Endothelial cell (in vitro differentiated cells): ENCODE measurements at regions not wholly inside any gene's neighbourhood (a gene's known extent, or its start where the extent isn't known, plus 50 kb on each side); places are given as distances from the start of the nearest gene placed in this dataset.

ENCODE experiments used
- DNase-seq: peaks from one replicate; pipeline ENCODE4 v3.0.0; 2021; ENCODE audit warnings: low spot score
- H3K27ac Mint-ChIP-seq: one replicate; pipeline ENCODE4 v1.8.0; 2021; ENCODE audit warnings: mixed read lengths, inconsistent platforms; ENCODE audit not compliant: unreplicated experiment
- H3K27me3 Mint-ChIP-seq: one replicate; pipeline ENCODE4 v1.8.0; 2021; ENCODE audit warnings: mild to moderate bottlenecking, moderate library complexity, mixed read lengths, inconsistent platforms; ENCODE audit not compliant: unreplicated experiment
- H3K36me3 Mint-ChIP-seq: one replicate; pipeline ENCODE4 v1.8.0; 2021; ENCODE audit warnings: mild to moderate bottlenecking, low read depth, mixed read lengths, inconsistent platforms; ENCODE audit not compliant: unreplicated experiment
- H3K4me1 Mint-ChIP-seq: one replicate; pipeline ENCODE4 v1.8.0; 2021; ENCODE audit warnings: mild to moderate bottlenecking, mixed read lengths, inconsistent platforms; ENCODE audit not compliant: unreplicated experiment
- H3K4me3 Mint-ChIP-seq: one replicate; pipeline ENCODE4 v1.8.0; 2021; ENCODE audit warnings: mild to moderate bottlenecking, mixed read lengths, inconsistent platforms; ENCODE audit not compliant: unreplicated experiment
- H3K9me3 Mint-ChIP-seq: one replicate; pipeline ENCODE4 v1.8.0; 2021; ENCODE audit warnings: mixed read lengths, inconsistent platforms; ENCODE audit not compliant: unreplicated experiment
- CTCF ChIP-seq: fragments of 200-600 bp; sonication (generic); IDR thresholded peaks from one replicate; pipeline ENCODE4 v1.5.0; 2021; ENCODE audit warnings: antibody characterized with exemption; ENCODE audit not compliant: unreplicated experiment

GRCh38 chr18:78779996-78780718 is 199.5 kb upstream of the SALL3 start:
- no peak for DNase-seq
- H3K9me3 Mint-ChIP-seq, result peaks cover 37% of the 10 kb centered on the region
- H3K4me3 Mint-ChIP-seq, result no peak overlapping the region
- H3K4me1 Mint-ChIP-seq, result no peaks in the 10 kb centered on the region
- H3K36me3 Mint-ChIP-seq, result peaks cover 20% of the 10 kb centered on the region
- TF ChIP-seq CTCF, result no peak
- H3K27ac Mint-ChIP-seq, result no peak overlapping the region
- peaks cover 26% of the 10 kb centered on the region for H3K27me3 Mint-ChIP-seq

GRCh38 chr18:78780719-78781600 is 198.7 kb upstream of the SALL3 start:
- Mint-ChIP-seq H3K36me3 (peaks cover 20% of the 10 kb centered on the region), H3K27me3 (peaks cover 26% of the 10 kb centered on the region), H3K4me3 (peak overlapping the region; percentile 62), H3K27ac (no peak overlapping the region), H3K9me3 (peaks cover 34% of the 10 kb centered on the region), H3K4me1 (no peaks in the 10 kb centered on the region)
- no peak for TF ChIP-seq CTCF
- DNase-seq, result no peak

GRCh38 chr18:78781601-78781960 is 198.0 kb upstream of the SALL3 start:
- peaks cover 28% of the 10 kb centered on the region for H3K9me3 Mint-ChIP-seq
- peaks cover 20% of the 10 kb centered on the region for H3K36me3 Mint-ChIP-seq
- no peak overlapping the region for H3K4me3 Mint-ChIP-seq
- no peaks in the 10 kb centered on the region for H3K4me1 Mint-ChIP-seq
- H3K27me3 Mint-ChIP-seq, result peaks cover 26% of the 10 kb centered on the region
- TF ChIP-seq CTCF, result no peak
- H3K27ac Mint-ChIP-seq, result no peak overlapping the region
- DNase-seq, result no peak

- Mint-ChIP-seq H3K27me3 (peaks cover 28% of the 10 kb centered on the region), H3K4me1 (no peaks in the 10 kb centered on the region), H3K4me3 (no peak overlapping the region), H3K9me3 (peaks cover 18% of the 10 kb centered on the region), H3K36me3 (peaks cover 20% of the 10 kb centered on the region), H3K27ac (no peak overlapping the region)
- DNase-seq, result no peak
- TF ChIP-seq CTCF, result no peak
Observed at GRCh38 chr18:78782951-78783563, 196.6 kb upstream of the SALL3 start.
